A549 (cell line): ENCODE measurements at regions not wholly inside any gene's neighbourhood (a gene's known extent, or its start where the extent isn't known, plus 50 kb on each side); places are given as distances from the start of the nearest gene placed in this dataset.

ENCODE experiments used
- ATAC-seq, 2 experiments: fragments of 200-7000 bp in 1 of 2; fragments of >200 bp in 1 of 2; cut with Nextera tagmentation in 1 of 2; cut with Tn5 transposase in 1 of 2; 3 replicates each; pipeline versions ENCODE4 v1.8.0 to v1.9.1; 2018 to 2020; ENCODE audit warnings: mild to moderate bottlenecking in 1 of 2, moderate library complexity in 1 of 2
- CTCF ChIA-PET: fragments of 300-600 bp; sonication (Branson Sonifier 250); formaldehyde crosslinking; extraction: SDS; loops from one replicate; lab custom pipeline; 2021; ENCODE audit warnings: antibody characterized with exemption, inconsistent platforms; lab: Yijun Ruan, JAX
- POLR2A ChIA-PET: fragments of 350-600 bp; formaldehyde crosslinking; extraction: SDS; loops from one replicate; lab custom pipeline; 2021; ENCODE audit warnings: antibody characterized with exemption, inconsistent platforms; lab: Yijun Ruan, JAX
- DNase-seq, 2 experiments: peaks; one replicate each; pipeline versions ENCODE4 v3.0.0 to v3.0.0-alpha.2; 2011 to 2016; ENCODE audit warnings: low read depth in 1 of 2, low spot score in 1 of 2
- FAIRE-seq: peaks from 2 replicates; lab custom pipeline; 2011; peaks lifted over from hg19 to GRCh38; lab: Jason Lieb, UNC
- H3K27ac ChIP-seq, 2 experiments: fragments of >200 bp; sonication (Bioruptor Twin); formaldehyde crosslinking; 3 replicates each; pipeline ENCODE4 v1.5.1; 2016 to 2017
- H3K4me1 ChIP-seq: fragments of >200 bp; sonication (Bioruptor Twin); formaldehyde crosslinking; 3 replicates; pipeline ENCODE4 v1.6.1; 2016
- H3K4me2 ChIP-seq: fragments of >200 bp; sonication (Bioruptor Twin); formaldehyde crosslinking; 3 replicates; pipeline ENCODE4 v1.6.1; 2016
- H3K4me3 ChIP-seq: fragments of >200 bp; sonication (Bioruptor Twin); formaldehyde crosslinking; 3 replicates; pipeline ENCODE4 v1.5.1; 2016
- H3K9me3 ChIP-seq: fragments of >200 bp; sonication (Bioruptor Twin); formaldehyde crosslinking; 3 replicates; pipeline ENCODE4 v1.6.1; 2016
- FOXS1 ChIP-seq: fragments of 250-450 bp; sonication (Bioruptor Pico); IDR thresholded peaks from 2 replicates; pipeline ENCODE4 v1.5.0; 2020; ENCODE audit warnings: mild to moderate bottlenecking, moderate library complexity
- NFE2L2 ChIP-seq: fragments of 150-350 bp; conservative IDR thresholded peaks from 2 replicates; pipeline ENCODE4 v1.6.1; 2014; ENCODE audit warnings: low read length
- PHF8 ChIP-seq: fragments of 200-600 bp; sonication (generic); IDR thresholded peaks from 2 replicates; pipeline ENCODE4 v1.6.1; 2016; ENCODE audit warnings: low read depth, mild to moderate bottlenecking, antibody characterized with exemption, moderate library complexity, borderline replicate concordance
- TFCP2L1 ChIP-seq: fragments of 250-450 bp; sonication (Bioruptor Pico); IDR thresholded peaks from 2 replicates; pipeline ENCODE4 v1.5.0; 2021; ENCODE audit warnings: mild to moderate bottlenecking
- WGBS: methylation state at CpG from one replicate; pipeline ENCODE4 v1.1.6; 2017; ENCODE audit errors: missing lambda C conversion rate; 5-methylcytosine and 5-hydroxymethylcytosine counted together
- small RNA-seq, 6 experiments: library from RNA; depleted of rRNA; stranded (forward); fragments of <200 nt; gene quantifications; one replicate each; pipeline ENCODE3, GENCODE V24; 2012
- TF ChIP-seq, protein P1 (sequence below): fragments of 150-350 bp; IDR thresholded peaks from 2 replicates; pipeline ENCODE4 v1.6.1; 2014; ENCODE audit warnings: low read depth, mild to moderate bottlenecking, low read length
- TF ChIP-seq, protein P2 (sequence below): IDR thresholded peaks from 2 replicates; pipeline ENCODE4 v1.6.1; 2012; ENCODE audit warnings: low read depth, borderline replicate concordance

DNA sequence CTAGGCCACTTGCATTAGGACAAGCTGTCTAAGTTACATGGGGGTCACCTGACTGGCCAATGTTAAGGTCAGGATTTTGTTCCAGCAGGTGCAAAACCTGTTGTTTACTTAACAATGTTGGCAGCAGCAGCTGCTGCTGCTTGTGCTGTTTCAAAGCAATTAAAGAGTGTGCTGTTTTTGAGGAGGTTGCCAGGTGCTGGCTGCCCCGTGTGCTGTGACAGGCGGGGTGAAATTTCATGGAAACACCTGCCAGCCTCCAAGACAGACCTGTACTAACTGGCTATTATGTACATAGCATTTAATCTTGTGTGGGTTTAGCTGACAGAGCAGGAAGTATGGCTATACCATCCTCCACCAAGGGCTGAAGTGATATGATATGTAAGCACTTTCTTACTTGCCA, 224.9 kb downstream of the ASXL3 start:
- ATAC-seq, result no peak
- Histone ChIP-seq H3K4me1 (no peaks in the 10 kb centered on the region), H3K27ac (no peak overlapping the region), H3K4me3 (no peak overlapping the region), H3K4me2 (no peak overlapping the region), H3K9me3 (no peaks in the 10 kb centered on the region)
- ChIA-PET POLR2A (no interaction called here), CTCF (no interaction called here)
- DNase-seq, result no peak
- WGBS, result 0% methylated on average over 2 of the region's 2 CpGs
- TF ChIP-seq, protein P1, sequence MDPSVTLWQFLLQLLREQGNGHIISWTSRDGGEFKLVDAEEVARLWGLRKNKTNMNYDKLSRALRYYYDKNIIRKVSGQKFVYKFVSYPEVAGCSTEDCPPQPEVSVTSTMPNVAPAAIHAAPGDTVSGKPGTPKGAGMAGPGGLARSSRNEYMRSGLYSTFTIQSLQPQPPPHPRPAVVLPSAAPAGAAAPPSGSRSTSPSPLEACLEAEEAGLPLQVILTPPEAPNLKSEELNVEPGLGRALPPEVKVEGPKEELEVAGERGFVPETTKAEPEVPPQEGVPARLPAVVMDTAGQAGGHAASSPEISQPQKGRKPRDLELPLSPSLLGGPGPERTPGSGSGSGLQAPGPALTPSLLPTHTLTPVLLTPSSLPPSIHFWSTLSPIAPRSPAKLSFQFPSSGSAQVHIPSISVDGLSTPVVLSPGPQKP, result no peak
- no peak for TF ChIP-seq PHF8
- TF ChIP-seq TFCP2L1 (CRISPR knock-in tag), result no peak
- TF ChIP-seq, protein P2, sequence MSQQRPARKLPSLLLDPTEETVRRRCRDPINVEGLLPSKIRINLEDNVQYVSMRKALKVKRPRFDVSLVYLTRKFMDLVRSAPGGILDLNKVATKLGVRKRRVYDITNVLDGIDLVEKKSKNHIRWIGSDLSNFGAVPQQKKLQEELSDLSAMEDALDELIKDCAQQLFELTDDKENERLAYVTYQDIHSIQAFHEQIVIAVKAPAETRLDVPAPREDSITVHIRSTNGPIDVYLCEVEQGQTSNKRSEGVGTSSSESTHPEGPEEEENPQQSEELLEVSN, result no peak
- no peak for TF ChIP-seq FOXS1 (CRISPR knock-in tag)
- TF ChIP-seq NFE2L2, result no peak
- FAIRE-seq, result no peak

Small RNA genes in the stretch of these regions (small RNA-seq; reads per million reads assigned to genes)
- 0 reads per million in 6 experiments for gene RF00019
